Fibroblast of mammary gland (primary cell): ENCODE measurements at regions not wholly inside any gene's neighbourhood (a gene's known extent, or its start where the extent isn't known, plus 50 kb on each side); places are given as distances from the start of the nearest gene placed in this dataset.

ENCODE experiments used
- DNase-seq: peaks from one replicate; pipeline ENCODE4 v3.0.0-alpha.2; 2010; ENCODE audit warnings: low read depth
- H3K4me3 ChIP-seq: 2 replicates; pipeline ENCODE4 v1.5.1; 2011; ENCODE audit warnings: low read depth, mild to moderate bottlenecking, low read length, moderate library complexity; ENCODE audit not compliant: control insufficient read depth
- TF ChIP-seq, protein P1 (sequence below): conservative IDR thresholded peaks from 2 replicates; pipeline ENCODE4 v1.5.1; 2011; ENCODE audit warnings: low read depth, low read length, inconsistent platforms; ENCODE audit not compliant: control insufficient read depth, insufficient read depth

DNA sequence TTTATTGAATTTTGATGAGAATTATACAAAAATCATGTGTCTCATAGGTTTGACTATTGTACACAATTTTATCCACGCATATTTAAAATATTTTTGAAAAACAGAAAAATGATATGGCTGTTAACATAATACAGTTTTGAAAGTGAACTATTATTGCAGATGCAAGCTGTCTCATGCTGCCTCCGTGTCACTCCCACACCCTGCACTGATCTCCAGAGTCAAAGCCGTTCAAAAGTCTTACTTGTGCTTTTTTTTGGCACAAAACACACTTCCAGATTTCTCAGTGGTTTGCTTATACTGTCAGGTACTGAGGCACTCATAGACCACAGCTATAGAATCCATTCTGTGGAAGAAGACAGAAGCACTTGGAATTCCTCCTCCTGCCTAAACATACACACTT lies 243.1 kb upstream of the ADARB2 start:
- TF ChIP-seq, protein P1, sequence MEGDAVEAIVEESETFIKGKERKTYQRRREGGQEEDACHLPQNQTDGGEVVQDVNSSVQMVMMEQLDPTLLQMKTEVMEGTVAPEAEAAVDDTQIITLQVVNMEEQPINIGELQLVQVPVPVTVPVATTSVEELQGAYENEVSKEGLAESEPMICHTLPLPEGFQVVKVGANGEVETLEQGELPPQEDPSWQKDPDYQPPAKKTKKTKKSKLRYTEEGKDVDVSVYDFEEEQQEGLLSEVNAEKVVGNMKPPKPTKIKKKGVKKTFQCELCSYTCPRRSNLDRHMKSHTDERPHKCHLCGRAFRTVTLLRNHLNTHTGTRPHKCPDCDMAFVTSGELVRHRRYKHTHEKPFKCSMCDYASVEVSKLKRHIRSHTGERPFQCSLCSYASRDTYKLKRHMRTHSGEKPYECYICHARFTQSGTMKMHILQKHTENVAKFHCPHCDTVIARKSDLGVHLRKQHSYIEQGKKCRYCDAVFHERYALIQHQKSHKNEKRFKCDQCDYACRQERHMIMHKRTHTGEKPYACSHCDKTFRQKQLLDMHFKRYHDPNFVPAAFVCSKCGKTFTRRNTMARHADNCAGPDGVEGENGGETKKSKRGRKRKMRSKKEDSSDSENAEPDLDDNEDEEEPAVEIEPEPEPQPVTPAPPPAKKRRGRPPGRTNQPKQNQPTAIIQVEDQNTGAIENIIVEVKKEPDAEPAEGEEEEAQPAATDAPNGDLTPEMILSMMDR: no peak
- H3K4me3 ChIP-seq: no peak overlapping the region
- no peak for DNase-seq

DNA sequence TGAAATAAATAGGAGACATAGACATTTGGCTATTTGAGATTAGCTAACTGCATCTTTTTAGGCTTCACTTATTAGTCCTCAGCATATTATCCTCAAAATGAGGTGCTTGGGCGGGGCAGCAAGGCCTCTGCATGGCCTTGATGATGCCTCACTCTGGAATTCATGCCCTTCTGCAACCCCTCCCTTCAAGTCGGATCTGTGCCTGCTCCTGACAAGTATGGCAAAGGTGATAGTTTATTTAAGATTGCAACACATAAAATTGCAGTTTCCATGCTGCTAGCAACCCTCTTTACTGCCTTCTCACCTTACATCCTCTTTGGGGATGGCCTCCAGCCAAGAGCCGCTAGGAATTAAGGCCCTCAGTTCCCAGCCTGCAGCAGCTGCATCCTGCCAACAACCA lies 241.3 kb upstream of the ADARB2 start:
- DNase-seq: no peak
- TF ChIP-seq, protein P1: no peak

DNA sequence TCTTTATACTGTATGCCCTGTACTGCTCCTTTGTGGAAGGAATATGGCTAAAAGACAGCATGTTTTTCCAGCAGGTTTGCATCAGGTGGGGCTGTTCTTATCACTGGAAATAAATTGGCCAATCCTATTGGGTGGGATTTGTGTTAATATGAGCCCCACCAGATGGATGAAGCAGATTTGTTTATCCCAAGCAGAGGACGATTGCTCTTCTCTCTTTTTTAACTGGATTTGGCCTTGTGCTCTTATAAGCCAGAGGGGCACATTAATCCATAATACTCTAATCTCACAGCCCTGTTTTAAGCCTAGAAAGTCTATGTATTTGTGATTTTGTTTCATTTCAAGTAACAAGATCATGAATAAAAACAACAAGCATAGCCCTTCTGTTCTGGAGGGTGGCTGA lies 240.1 kb upstream of the ADARB2 start:
- TF ChIP-seq, protein P1: no peak
- DNase-seq: no peak
- no peak overlapping the region for H3K4me3 ChIP-seq

More for the DNA sequence above, 241.3 kb upstream of the ADARB2 start:
- H3K4me3 ChIP-seq: no peak overlapping the region

DNA sequence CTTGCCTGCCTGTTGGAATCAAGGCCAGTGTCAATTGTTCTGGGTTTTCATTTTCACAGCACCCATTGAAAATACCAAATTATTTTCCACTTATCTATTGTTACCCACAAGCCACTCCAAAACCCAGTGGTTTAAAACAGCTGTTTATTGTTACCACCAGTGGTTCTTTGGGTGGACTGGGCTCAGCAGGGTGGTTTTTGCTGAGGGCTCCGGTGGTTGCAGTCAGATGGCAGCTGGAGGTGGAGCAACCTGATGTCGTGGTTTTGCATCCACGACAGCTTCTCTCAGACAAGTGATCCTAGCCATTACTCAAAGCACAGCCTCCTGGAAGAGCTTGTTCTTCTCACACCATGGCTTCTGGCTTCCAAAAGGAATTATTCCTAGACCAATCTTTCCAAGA lies 235.1 kb upstream of the ADARB2 start:
- no peak overlapping the region for H3K4me3 ChIP-seq
- no peak for DNase-seq
- TF ChIP-seq, protein P1: no peak

DNA sequence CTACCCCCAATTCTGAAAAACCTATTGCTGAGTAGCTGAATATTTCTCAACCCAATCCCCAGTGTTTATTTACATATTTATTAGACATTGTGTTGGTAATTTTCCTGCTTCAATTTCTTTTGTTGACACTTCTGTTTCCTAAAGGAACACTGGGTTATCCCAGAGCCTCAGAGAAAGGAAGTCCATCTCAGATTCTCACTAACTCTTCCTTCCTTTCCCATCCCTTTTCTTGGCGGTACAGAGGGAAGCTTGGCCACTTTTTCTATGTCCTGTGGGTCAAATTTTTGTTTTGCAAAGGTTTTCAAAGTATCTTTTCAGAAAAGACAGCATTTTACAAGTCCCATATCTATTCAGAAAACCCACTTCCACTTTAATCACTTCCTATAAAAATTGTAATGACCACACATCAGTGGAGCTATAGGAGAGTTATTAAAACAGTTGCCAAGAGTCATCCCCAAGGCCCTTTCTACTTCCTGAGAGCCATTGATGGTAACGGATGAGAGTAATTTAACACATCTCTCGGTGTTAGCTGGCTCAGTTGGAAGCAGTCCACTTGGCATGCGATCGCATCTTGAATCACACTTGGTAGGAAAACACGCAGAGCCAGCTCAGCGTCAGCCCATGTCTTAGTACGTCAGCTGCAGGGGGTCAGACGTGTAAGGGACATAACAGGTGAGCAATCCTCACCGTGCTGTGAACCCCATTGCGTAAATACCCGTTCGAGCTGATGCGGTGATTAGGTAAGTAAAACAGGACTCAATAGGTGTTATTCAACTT lies 231.1 kb upstream of the ADARB2 start:
- no peak for DNase-seq
- TF ChIP-seq, protein P1: no peak
- H3K4me3 ChIP-seq: no peak overlapping the region

DNA sequence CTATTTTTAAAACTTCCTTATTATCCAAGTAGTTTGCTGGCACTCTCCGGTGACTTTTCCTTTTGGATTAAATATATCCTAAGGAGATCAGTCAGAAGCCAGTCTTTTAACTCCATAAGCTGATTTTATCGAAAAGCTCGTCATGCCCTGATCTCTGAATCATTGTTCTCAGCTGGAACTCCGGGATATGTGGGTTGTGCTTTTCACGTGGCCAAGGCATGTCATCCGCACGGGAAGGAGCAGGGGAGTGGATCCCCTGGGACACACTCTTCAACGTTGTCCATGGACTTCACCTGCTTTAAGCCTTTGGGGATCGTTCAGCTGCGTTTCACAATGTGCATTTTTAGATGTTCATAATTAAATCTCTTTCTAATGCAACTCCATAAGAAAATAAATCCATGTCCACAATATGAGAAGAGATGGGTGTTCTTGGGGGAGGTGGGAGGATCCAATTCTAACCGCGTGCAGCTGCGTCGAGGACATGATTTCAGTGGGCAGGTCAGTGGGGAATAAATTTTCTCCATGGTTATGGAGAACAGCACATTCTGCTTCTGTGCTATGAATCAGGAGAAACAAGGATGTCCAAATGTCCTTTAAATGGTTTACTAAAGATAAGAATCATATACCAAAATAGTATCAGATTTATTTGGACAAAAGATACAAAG lies 229.5 kb upstream of the ADARB2 start:
- TF ChIP-seq, protein P1: no peak
- no peak overlapping the region for H3K4me3 ChIP-seq
- no peak for DNase-seq
